Forelimb muscle (tissue), 1 donor: ENCODE measurements at regions not wholly inside any gene's neighbourhood (a gene's known extent, or its start where the extent isn't known, plus 50 kb on each side); places are given as distances from the start of the nearest gene placed in this dataset.
"Not testable (repeated sequence)": the region's sequence is repeated elsewhere in the genome, so short reads cannot be mapped to it uniquely, and the experiment has no call there.

Source experiments
- DNase-seq: peaks from one replicate; pipeline ENCODE4 v3.0.0-alpha.2; 2013; ENCODE audit warnings: low read depth

GRCh38 chr4:13678186-13678924 is 50.8 kb upstream of the BOD1L1 start:
- no peak for DNase-seq

- DNase-seq = no peak
These were observed 54.0 kb upstream of the BOD1L1 start for GRCh38 chr4:13681570-13681969.

- no peak for DNase-seq
These were observed 66.7 kb upstream of the BOD1L1 start for GRCh38 chr4:13694256-13694655.

GRCh38 chr4:13698296-13698695 is 70.8 kb upstream of the BOD1L1 start:
- no peak for DNase-seq

GRCh38 chr4:13700021-13700857 is 72.7 kb upstream of the BOD1L1 start:
- DNase-seq = no peak

GRCh38 chr4:13700858-13701140 is 73.3 kb upstream of the BOD1L1 start:
- DNase-seq = not testable (repeated sequence)

GRCh38 chr4:13701937-13702446 is 74.5 kb upstream of the BOD1L1 start:
- DNase-seq = no peak

- DNase-seq = no peak
These were observed 75.6 kb upstream of the BOD1L1 start for GRCh38 chr4:13703096-13703495.

- DNase-seq = no peak
These were observed 76.5 kb upstream of the BOD1L1 start for GRCh38 chr4:13704035-13704434.

- no peak for DNase-seq
These were observed 77.2 kb upstream of the BOD1L1 start for GRCh38 chr4:13704761-13705160.

GRCh38 chr4:13705521-13706041 is 78.1 kb upstream of the BOD1L1 start:
- DNase-seq = no peak

GRCh38 chr4:13706120-13706519 is 78.6 kb upstream of the BOD1L1 start:
- no peak for DNase-seq

GRCh38 chr4:13706716-13707115 is 79.2 kb upstream of the BOD1L1 start:
- no peak for DNase-seq

- DNase-seq = no peak
These were observed 82.8 kb upstream of the BOD1L1 start for GRCh38 chr4:13710246-13710885.

GRCh38 chr4:13711233-13711785 is 83.8 kb upstream of the BOD1L1 start:
- DNase-seq = no peak

- DNase-seq = no peak
These were observed 94.4 kb upstream of the BOD1L1 start for GRCh38 chr4:13721894-13722293.

GRCh38 chr4:13722649-13723048 is 95.1 kb upstream of the BOD1L1 start:
- DNase-seq = no peak

GRCh38 chr4:13728761-13729160 is 101.2 kb upstream of the BOD1L1 start:
- no peak for DNase-seq

GRCh38 chr4:13731019-13731418 is 103.5 kb upstream of the BOD1L1 start:
- DNase-seq = no peak

- no peak for DNase-seq
These were observed 106.3 kb upstream of the BOD1L1 start for GRCh38 chr4:13733817-13734216.

GRCh38 chr4:13750594-13750993 is 123.1 kb upstream of the BOD1L1 start:
- no peak for DNase-seq

- not testable (repeated sequence) for DNase-seq
These were observed 134.1 kb upstream of the BOD1L1 start for GRCh38 chr4:13761581-13761980.
